BE2C (cell line): ENCODE measurements at regions not wholly inside any gene's neighbourhood (a gene's known extent, or its start where the extent isn't known, plus 50 kb on each side); places are given as distances from the start of the nearest gene placed in this dataset.

Source experiments
- DNase-seq: peaks from one replicate; pipeline ENCODE4 v3.0.0-alpha.2; 2020
- H3K27me3 ChIP-seq: fragments of 250-450 bp; sonication (Bioruptor Pico); 2 replicates; pipeline ENCODE4 v1.5.1; 2020; ENCODE audit warnings: mild to moderate bottlenecking
- H3K36me3 ChIP-seq: fragments of 250-450 bp; sonication (Bioruptor Pico); 2 replicates; pipeline ENCODE4 v1.5.1; 2020; ENCODE audit warnings: mild to moderate bottlenecking
- H3K4me1 ChIP-seq: fragments of 250-450 bp; sonication (Bioruptor Pico); 2 replicates; pipeline ENCODE4 v1.5.1; 2020
- H3K4me3 ChIP-seq: 2 replicates; pipeline ENCODE4 v1.5.1; 2011; ENCODE audit warnings: low read depth, low read length
- H3K9me3 ChIP-seq: fragments of 250-450 bp; sonication (Bioruptor Pico); 2 replicates; pipeline ENCODE4 v1.5.1; 2020
- TF ChIP-seq, protein P1 (sequence below): IDR thresholded peaks from 2 replicates; pipeline ENCODE4 v1.5.1; 2012; ENCODE audit warnings: mild to moderate bottlenecking, low read depth, low read length

DNA sequence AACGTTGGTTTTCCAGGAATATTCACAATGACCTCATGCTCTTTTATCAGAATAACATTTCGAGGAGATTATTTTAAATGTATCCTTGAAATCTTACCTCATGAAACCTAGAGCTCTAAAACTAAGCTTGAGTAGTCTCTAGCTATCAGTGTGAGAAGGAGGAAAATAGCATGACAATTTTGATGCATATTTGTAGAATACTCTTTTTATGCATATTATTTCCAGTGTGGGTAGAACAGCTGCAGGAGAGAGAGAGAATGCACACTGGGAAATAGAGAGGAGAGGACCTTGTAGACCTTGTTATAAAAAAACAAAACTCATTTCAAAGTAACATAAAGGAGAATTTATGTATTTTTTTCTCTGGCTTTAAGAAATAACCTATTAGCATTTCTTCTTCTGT is 71.1 kb upstream of the VGLL2 start:
- TF ChIP-seq, protein P1, sequence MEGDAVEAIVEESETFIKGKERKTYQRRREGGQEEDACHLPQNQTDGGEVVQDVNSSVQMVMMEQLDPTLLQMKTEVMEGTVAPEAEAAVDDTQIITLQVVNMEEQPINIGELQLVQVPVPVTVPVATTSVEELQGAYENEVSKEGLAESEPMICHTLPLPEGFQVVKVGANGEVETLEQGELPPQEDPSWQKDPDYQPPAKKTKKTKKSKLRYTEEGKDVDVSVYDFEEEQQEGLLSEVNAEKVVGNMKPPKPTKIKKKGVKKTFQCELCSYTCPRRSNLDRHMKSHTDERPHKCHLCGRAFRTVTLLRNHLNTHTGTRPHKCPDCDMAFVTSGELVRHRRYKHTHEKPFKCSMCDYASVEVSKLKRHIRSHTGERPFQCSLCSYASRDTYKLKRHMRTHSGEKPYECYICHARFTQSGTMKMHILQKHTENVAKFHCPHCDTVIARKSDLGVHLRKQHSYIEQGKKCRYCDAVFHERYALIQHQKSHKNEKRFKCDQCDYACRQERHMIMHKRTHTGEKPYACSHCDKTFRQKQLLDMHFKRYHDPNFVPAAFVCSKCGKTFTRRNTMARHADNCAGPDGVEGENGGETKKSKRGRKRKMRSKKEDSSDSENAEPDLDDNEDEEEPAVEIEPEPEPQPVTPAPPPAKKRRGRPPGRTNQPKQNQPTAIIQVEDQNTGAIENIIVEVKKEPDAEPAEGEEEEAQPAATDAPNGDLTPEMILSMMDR, result no peak
- no peaks in the 10 kb centered on the region for H3K36me3 ChIP-seq
- DNase-seq, result no peak

DNA sequence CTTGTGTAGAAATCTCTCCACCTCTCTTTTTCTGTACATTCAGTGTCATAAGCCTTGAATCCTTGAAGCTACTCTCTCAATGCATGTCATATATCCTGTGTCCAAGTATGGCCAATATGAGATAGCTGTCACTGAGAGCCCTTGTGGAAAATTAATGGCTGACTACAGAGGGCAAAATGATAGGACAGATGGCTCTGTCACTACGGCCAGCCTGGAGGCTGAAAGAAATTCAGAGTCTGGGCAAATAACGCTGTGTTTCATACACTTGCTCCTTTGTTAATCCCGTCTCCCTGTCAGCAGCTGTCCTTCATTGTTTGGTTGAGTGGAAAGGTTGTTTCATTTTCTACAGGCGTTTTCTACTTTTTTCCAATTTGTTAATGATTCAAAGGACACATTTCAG is 70.4 kb upstream of the VGLL2 start:
- no peaks in the 10 kb centered on the region; the same call in 1 of the 2 replicates for H3K27me3 ChIP-seq
- DNase-seq, result no peak
- H3K36me3 ChIP-seq, result no peaks in the 10 kb centered on the region
- no peak overlapping the region for H3K4me3 ChIP-seq
- H3K4me1 ChIP-seq, result no peaks in the 10 kb centered on the region
- no peaks in the 10 kb centered on the region for H3K9me3 ChIP-seq
- TF ChIP-seq, protein P1, result no peak

More for the DNA sequence above, 71.1 kb upstream of the VGLL2 start:
- Histone ChIP-seq H3K27me3 (no peaks in the 10 kb centered on the region; the same call in 1 of the 2 replicates), H3K9me3 (no peaks in the 10 kb centered on the region), H3K4me1 (no peaks in the 10 kb centered on the region), H3K4me3 (no peak overlapping the region)

DNA sequence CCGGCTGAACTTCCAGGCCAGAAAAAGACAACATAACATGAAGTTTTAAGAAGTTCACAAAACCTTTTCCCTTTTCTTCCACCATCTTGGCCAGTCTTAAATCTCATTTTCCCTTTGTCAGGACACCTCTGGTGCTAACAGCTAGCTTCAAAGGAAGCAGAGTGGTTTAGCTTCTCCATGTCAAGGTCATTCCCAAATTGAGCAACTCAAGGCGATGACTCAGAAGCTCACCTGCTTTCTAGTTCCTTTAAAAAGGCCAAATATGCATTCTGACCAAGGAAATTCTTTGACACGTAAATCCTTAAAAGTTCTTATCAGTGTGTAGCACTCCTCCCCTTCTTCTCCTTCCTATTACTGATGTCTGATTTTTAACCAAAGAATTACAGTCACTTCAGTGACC is 69.6 kb upstream of the VGLL2 start:
- TF ChIP-seq, protein P1, result no peak
- no peak overlapping the region for H3K4me3 ChIP-seq
- H3K27me3 ChIP-seq, result no peaks in the 10 kb centered on the region; the same call in 1 of the 2 replicates
- no peaks in the 10 kb centered on the region for H3K36me3 ChIP-seq
- no peaks in the 10 kb centered on the region for H3K4me1 ChIP-seq
- DNase-seq, result no peak
- no peaks in the 10 kb centered on the region for H3K9me3 ChIP-seq

DNA sequence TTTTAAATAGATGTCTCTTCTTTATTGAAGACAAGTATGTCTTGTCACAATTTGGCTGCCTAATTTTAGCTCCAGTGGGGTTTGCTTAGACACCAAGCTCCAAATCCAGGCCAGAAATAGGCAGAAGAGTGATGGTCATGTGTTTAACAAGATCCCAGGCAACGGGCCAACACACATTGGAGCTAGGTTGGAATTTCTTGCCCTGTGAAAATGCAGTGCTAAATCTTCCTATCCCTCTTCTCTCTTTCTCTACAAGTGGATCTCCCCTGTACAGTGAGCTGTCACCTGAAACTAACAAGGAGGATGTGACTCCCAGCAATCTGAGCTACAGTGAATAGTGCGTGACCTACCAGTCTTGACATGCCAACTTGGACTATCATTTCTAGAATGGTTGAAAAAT is 65.3 kb upstream of the VGLL2 start:
- Histone ChIP-seq H3K4me1 (no peaks in the 10 kb centered on the region), H3K36me3 (no peaks in the 10 kb centered on the region), H3K9me3 (no peaks in the 10 kb centered on the region), H3K4me3 (no peak overlapping the region), H3K27me3 (no peaks in the 10 kb centered on the region; the same call in 1 of the 2 replicates)
- TF ChIP-seq, protein P1, result no peak
- DNase-seq, result no peak

DNA sequence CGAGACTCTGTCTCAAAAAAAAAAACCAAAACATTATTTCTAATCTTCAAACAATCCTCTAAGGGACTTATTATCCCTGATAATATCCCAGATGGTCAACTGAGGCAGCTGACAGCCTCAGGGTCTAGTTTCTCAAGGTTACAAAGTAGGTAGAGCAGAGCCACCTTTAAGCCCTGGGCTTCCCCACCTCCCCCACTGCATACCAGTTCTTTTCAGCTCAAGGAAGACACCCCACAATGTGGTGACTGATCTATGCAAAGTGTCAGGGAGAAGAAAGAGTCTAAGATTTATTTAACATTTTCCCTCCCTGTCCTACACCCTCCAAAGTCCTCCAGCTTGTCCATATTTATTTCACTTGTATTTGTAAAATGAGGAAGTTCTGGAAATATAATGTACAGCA is 60.5 kb upstream of the VGLL2 start:
- Histone ChIP-seq H3K9me3 (no peaks in the 10 kb centered on the region), H3K4me3 (no peak overlapping the region), H3K4me1 (no peaks in the 10 kb centered on the region), H3K36me3 (no peaks in the 10 kb centered on the region), H3K27me3 (no peaks in the 10 kb centered on the region)
- TF ChIP-seq, protein P1, result no peak
- DNase-seq, result no peak

DNA sequence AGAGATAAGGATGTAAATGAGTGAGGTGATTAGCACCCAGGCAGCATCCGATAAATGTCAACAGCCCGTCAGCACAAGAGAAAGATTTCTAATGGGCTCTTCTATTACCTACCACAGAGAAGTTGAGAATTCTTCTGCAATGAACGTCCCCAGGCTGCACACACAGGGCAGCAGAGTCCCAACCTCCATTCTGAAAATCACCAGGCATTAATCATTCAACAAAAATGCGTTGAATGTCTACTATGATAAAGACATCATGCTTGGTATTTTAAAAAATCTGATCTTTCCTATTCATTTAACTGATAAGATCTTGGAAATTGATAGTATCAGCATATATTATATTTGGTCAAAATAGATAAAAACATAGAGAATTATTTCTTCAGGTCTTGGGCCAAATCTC is 59.5 kb upstream of the VGLL2 start:
- Histone ChIP-seq H3K4me3 (no peak overlapping the region), H3K27me3 (no peaks in the 10 kb centered on the region), H3K36me3 (no peaks in the 10 kb centered on the region), H3K9me3 (no peaks in the 10 kb centered on the region), H3K4me1 (no peaks in the 10 kb centered on the region)
- TF ChIP-seq, protein P1, result no peak
- no peak for DNase-seq
